HepG2 (cell line): ENCODE measurements at regions not wholly inside any gene's neighbourhood (a gene's known extent, or its start where the extent isn't known, plus 50 kb on each side); places are given as distances from the start of the nearest gene placed in this dataset.

Source experiments
- ATAC-seq: fragments of 200-7000 bp; cut with Tn5 transposase; 3 replicates; pipeline ENCODE4 v1.9.1; 2020; ENCODE audit warnings: mild to moderate bottlenecking, moderate library complexity
- BruUV-seq: library from RNA; stranded (reverse); fragments of 400-500 nt; replicated peaks from 2 replicates; lab custom pipeline; 2021; lab: Mats Ljungman, UMichigan
- CTCF ChIA-PET: fragments of 300-600 bp; formaldehyde crosslinking; extraction: SDS; loops from one replicate; lab custom pipeline; 2021; ENCODE audit warnings: low total read pairs, inconsistent platforms, low intra/inter-chr PET ratio; lab: Yijun Ruan, JAX
- POLR2A ChIA-PET: fragments of 350-600 bp; sonication (Branson Sonifier 250); formaldehyde crosslinking; loops from one replicate; lab custom pipeline; 2020; ENCODE audit warnings: antibody characterized with exemption, inconsistent platforms; lab: Yijun Ruan, JAX
- DNase-seq: peaks from one replicate; pipeline ENCODE4 v3.0.0-alpha.2; 2015; ENCODE audit warnings: low spot score
- FAIRE-seq: peaks from 3 replicates; lab custom pipeline; 2011; peaks lifted over from hg19 to GRCh38; lab: Jason Lieb, UNC
- H2AFZ ChIP-seq: one replicate; pipeline ENCODE4 v1.6.1; 2011; ENCODE audit warnings: low read length, inconsistent platforms
- H3K27ac ChIP-seq: fragments of 300-600 bp; 3 replicates; pipeline ENCODE4 v1.8.0; 2011; ENCODE audit warnings: mixed run types, mild to moderate bottlenecking, mixed read lengths, low read length, inconsistent platforms; ENCODE audit not compliant: insufficient read depth; ENCODE audit errors: extremely low read length
- H3K27me3 ChIP-seq, 2 experiments: fragments of 200-600 bp in 1 of 2; 2 replicates in 1 of 2; 3 replicates in 1 of 2; pipeline versions ENCODE4 v1.6.0 to v1.8.0; 2011; ENCODE audit warnings: low read length in 2 of 2, mild to moderate bottlenecking in 2 of 2, moderate library complexity in 2 of 2, inconsistent platforms in 1 of 2; ENCODE audit not compliant: insufficient read depth in 2 of 2, control insufficient read depth in 1 of 2
- H3K36me3 ChIP-seq, 2 experiments: fragments of 200-600 bp in 1 of 2; replicated peaks in 1 of 2; 2 replicates in 1 of 2; 3 replicates in 1 of 2; pipeline versions ENCODE4 v1.5.1 to v1.8.0; 2011; ENCODE audit warnings: low read length in 2 of 2, inconsistent platforms in 1 of 2; ENCODE audit not compliant: insufficient read depth in 2 of 2, control insufficient read depth in 1 of 2
- H3K4me1 ChIP-seq: 2 replicates; pipeline ENCODE4 v1.5.1; 2012; ENCODE audit warnings: low read length, inconsistent platforms; ENCODE audit not compliant: insufficient read depth
- H3K4me2 ChIP-seq: 2 replicates; pipeline ENCODE4 v1.6.0; 2011; ENCODE audit warnings: low read depth, low read length, inconsistent platforms
- H3K4me3 ChIP-seq, 3 experiments: fragments of 200-600 bp in 1 of 3; sonication (generic), shearing (Covaris generic) in 1 of 3; replicated peaks in 1 of 3; 2 replicates each; pipeline ENCODE4 v1.5.1; 2011 to 2016; ENCODE audit warnings: low read length in 3 of 3, inconsistent platforms in 2 of 3, low read depth in 2 of 3, mild to moderate bottlenecking in 2 of 3, control low read depth in 1 of 3, mixed read lengths in 1 of 3; ENCODE audit not compliant: insufficient read depth in 1 of 3
- H3K79me2 ChIP-seq: one replicate; pipeline ENCODE4 v1.6.1; 2011; ENCODE audit warnings: low read length, inconsistent platforms; ENCODE audit not compliant: insufficient read depth
- H3K9ac ChIP-seq: 2 replicates; pipeline ENCODE4 v1.6.0; 2011; ENCODE audit warnings: mild to moderate bottlenecking, low read depth, low read length, inconsistent platforms; ENCODE audit not compliant: insufficient read depth
- H3K9me3 ChIP-seq: 2 replicates; pipeline ENCODE4 v1.5.1; 2012; ENCODE audit warnings: mild to moderate bottlenecking, low read length
- H4K20me1 ChIP-seq: 2 replicates; pipeline ENCODE4 v1.6.0; 2011; ENCODE audit warnings: inconsistent platforms, mild to moderate bottlenecking, low read length, moderate library complexity; ENCODE audit not compliant: insufficient read depth
- ARID4A ChIP-seq: sonication (generic); formaldehyde crosslinking; IDR thresholded peaks from 2 replicates; pipeline ENCODE4 v1.5.0; 2020; ENCODE audit warnings: mild to moderate bottlenecking, missing genetic modification reagents, borderline replicate concordance
- HDAC1 ChIP-seq: sonication (generic); formaldehyde crosslinking; IDR thresholded peaks from 2 replicates; pipeline ENCODE4 v1.5.1; 2020; ENCODE audit warnings: mild to moderate bottlenecking, missing genetic modification reagents
- POLR2AphosphoS5 ChIP-seq: IDR thresholded peaks from 2 replicates; pipeline ENCODE4 v1.6.1; 2012; ENCODE audit warnings: low read depth, low read length
- REPIN1 ChIP-seq: sonication (generic); formaldehyde crosslinking; IDR thresholded peaks from 2 replicates; pipeline ENCODE4 v1.8.0; 2022; ENCODE audit warnings: missing genetic modification reagents, low read depth, mild to moderate bottlenecking, borderline replicate concordance
- RNF2 ChIP-seq: fragments of 450-650 bp; conservative IDR thresholded peaks from 2 replicates; pipeline ENCODE4 v1.6.1; 2016; ENCODE audit warnings: low read depth
- SP4 ChIP-seq: sonication (generic); formaldehyde crosslinking; IDR thresholded peaks from 2 replicates; pipeline ENCODE4 v1.8.1; 2023; ENCODE audit warnings: mild to moderate bottlenecking, missing genetic modification reagents
- SPEN ChIP-seq: sonication (generic); formaldehyde crosslinking; IDR thresholded peaks from 2 replicates; pipeline ENCODE4 v1.5.1; 2020; ENCODE audit warnings: low read depth, mild to moderate bottlenecking, missing genetic modification reagents
- YEATS2 ChIP-seq: sonication (generic); formaldehyde crosslinking; IDR thresholded peaks from 2 replicates; pipeline ENCODE4 v1.4.0; 2020; ENCODE audit warnings: missing genetic modification reagents, borderline replicate concordance
- ZNF253 ChIP-seq: sonication (generic); formaldehyde crosslinking; IDR thresholded peaks from 2 replicates; pipeline ENCODE4 v1.8.0; 2022; ENCODE audit warnings: mild to moderate bottlenecking, missing genetic modification reagents, borderline replicate concordance
- ZNF354B ChIP-seq: sonication (generic); formaldehyde crosslinking; IDR thresholded peaks from 2 replicates; pipeline ENCODE4 v1.8.0; 2022; ENCODE audit warnings: mild to moderate bottlenecking, missing genetic modification reagents
- ZNF652 ChIP-seq: IDR thresholded peaks from 2 replicates; pipeline ENCODE4 v1.6.1; 2016; ENCODE audit warnings: low read depth, borderline replicate concordance
- ZNF775 ChIP-seq: sonication (generic); formaldehyde crosslinking; IDR thresholded peaks from 2 replicates; pipeline ENCODE4 v1.4.0; 2020; ENCODE audit warnings: missing genetic modification reagents, mild to moderate bottlenecking, moderate library complexity, borderline replicate concordance
- WGBS: methylation state at CpG from one replicate; pipeline ENCODE4 v1.1.6; 2017; ENCODE audit warnings: low lambda C conversion rate; 5-methylcytosine and 5-hydroxymethylcytosine counted together
- in situ Hi-C: cut with HindIII; loops from 2 replicates; pipeline ENCODE4 v1.10.0; 2017; ENCODE audit warnings: low pct_unique_long_range_greater_than_20kb; ENCODE audit not compliant: extremely low pct_ligation_motif_present
- intact Hi-C: fragments of 100-400 bp; cut with micrococcal nuclease; formaldehyde crosslinking; loops from one replicate; pipeline ENCODE4 v1.10.0; 2022; ENCODE audit not compliant: unreplicated experiment

DNA sequence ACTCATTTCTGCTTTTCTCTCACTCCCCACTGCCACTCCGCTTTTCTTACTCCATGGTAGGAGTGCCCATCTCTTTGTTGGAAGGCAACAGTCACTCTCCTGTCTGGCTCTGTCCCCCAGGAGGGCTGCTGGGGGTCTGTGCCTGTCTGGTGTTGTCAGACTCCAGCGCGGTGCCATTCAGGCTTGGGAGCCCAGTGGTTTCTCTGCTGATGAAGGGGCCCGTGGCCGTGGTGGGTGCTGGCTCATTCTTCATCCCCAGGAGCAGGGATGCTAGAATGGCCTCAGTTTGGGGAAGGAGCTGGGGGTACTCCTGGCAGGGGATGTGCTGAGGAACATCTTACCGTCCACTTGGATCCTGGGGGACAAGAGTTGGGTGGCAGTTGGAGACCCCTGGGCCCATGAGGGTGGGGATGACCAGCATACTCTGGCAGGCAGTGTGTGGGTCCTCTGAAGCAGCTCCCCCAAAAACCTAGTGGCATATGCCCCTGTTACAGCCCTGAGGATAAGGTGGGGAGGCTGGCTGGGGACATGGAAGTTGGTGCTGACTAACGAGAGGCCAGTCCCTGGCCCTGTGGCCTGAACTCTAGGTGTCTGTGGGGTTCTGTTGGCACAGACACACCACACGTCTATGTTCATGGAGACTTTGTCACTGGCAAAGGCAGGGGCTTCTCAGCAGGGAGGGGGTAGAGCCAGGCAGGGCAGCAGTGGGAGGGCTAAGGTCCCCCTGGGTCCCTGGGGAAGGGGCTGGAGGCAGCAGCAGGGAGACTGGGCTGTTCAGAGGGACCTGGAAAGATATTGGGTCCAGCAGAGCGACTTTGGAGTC is 102.8 kb upstream of the RET start:
- H3K4me2 ChIP-seq = no peak overlapping the region
- CTCF ChIA-PET = no interaction called here
- no peak overlapping the region for H3K4me3 ChIP-seq
- 29% methylated on average over 7 of the region's 9 CpGs for WGBS
- ATAC-seq (no peak), DNase-seq (no peak)
- intact Hi-C loops = no loop called here
- no peaks in the 10 kb centered on the region for H3K4me1 ChIP-seq
- no peaks in the 10 kb centered on the region for H3K36me3 ChIP-seq
- H4K20me1 ChIP-seq = no peaks in the 10 kb centered on the region
- TF ChIP-seq YEATS2 (CRISPR knock-in tag) (no peak), SP4 (CRISPR knock-in tag) (no peak), ZNF775 (CRISPR knock-in tag) (no peak), REPIN1 (no peak), ZNF354B (CRISPR knock-in tag) (no peak), RNF2 (no peak), HDAC1 (CRISPR knock-in tag) (no peak), SPEN (CRISPR knock-in tag) (no peak), ZNF652 (CRISPR knock-in tag) (no peak), POLR2AphosphoS5 (no peak), ARID4A (CRISPR knock-in tag) (no peak), ZNF253 (CRISPR knock-in tag) (no peak)
- TF ChIP-seq, all 625 proteins: peak for 0
- Histone ChIP-seq H2AFZ (no peak overlapping the region), H3K27ac (no peak overlapping the region), H3K79me2 (no peaks in the 10 kb centered on the region), H3K27me3 (peaks cover 0 to 4% of the 10 kb centered on the region in 2 experiments; a peak in 1 of 5 replicates), H3K9me3 (no peaks in the 10 kb centered on the region), H3K9ac (no peak overlapping the region)
- no peak for FAIRE-seq
- POLR2A ChIA-PET = no interaction called here
- BruUV-seq = no TSS peak
- in situ Hi-C loops = no loop called here
